Neutrophil (primary cell): ENCODE measurements at regions not wholly inside any gene's neighbourhood (a gene's known extent, or its start where the extent isn't known, plus 50 kb on each side); places are given as distances from the start of the nearest gene placed in this dataset.

Experiments used
- H3K27ac ChIP-seq: fragments of 200-600 bp; sonication (generic); 2 replicates; pipeline ENCODE4 v1.5.1; 2016; ENCODE audit warnings: mild to moderate bottlenecking, moderate library complexity
- H3K27me3 ChIP-seq: fragments of 200-600 bp; sonication (generic); 2 replicates; pipeline ENCODE4 v1.6.0; 2016; ENCODE audit warnings: mild to moderate bottlenecking
- H3K36me3 ChIP-seq: fragments of 200-600 bp; sonication (generic); 2 replicates; pipeline ENCODE4 v1.5.1; 2017
- H3K4me1 ChIP-seq, 2 experiments: fragments of 200-600 bp in 1 of 2; sonication (generic) in 1 of 2; 1 replicate in 1 of 2; 2 replicates in 1 of 2; pipeline versions ENCODE4 v1.5.1 to v1.6.1; 2013 to 2016; ENCODE audit warnings: low read depth in 1 of 2, low read length in 1 of 2, mild to moderate bottlenecking in 1 of 2, moderate library complexity in 1 of 2; ENCODE audit not compliant: control insufficient read depth in 1 of 2, insufficient read depth in 1 of 2
- H3K4me3 ChIP-seq, 2 experiments: fragments of 200-600 bp in 1 of 2; sonication (generic) in 1 of 2; 1 replicate in 1 of 2; 2 replicates in 1 of 2; pipeline ENCODE4 v1.5.1; 2013 to 2016; ENCODE audit warnings: low read depth in 1 of 2, low read length in 1 of 2, mild to moderate bottlenecking in 1 of 2, moderate library complexity in 1 of 2
- H3K9me3 ChIP-seq: fragments of 200-600 bp; sonication (generic); 2 replicates; pipeline ENCODE4 v1.5.1; 2016
- TF ChIP-seq, protein P1 (sequence below): fragments of 200-600 bp; sonication (generic); IDR thresholded peaks from 2 replicates; pipeline ENCODE4 v1.5.1; 2016; ENCODE audit warnings: antibody characterized with exemption

DNA sequence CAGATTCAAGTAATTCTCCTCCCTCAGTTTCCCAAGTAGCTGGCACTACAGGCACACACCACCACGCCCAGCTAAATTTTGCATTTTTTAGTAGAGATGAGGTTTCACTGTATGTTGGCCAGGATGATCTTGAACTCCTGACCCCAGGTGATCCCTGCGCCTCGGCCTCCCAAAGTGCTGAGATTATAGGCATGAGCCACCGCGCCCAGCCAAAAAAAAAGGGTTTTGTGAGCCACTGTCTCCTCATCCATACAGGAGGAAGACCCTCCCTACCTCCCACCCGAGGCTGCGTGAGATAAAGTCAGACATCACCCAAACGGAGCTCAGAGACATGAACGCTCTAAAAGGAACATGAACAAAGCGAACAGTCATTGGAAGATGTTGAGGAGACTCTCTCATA is 745.7 kb downstream of the BRD1 start:
- TF ChIP-seq, protein P1, sequence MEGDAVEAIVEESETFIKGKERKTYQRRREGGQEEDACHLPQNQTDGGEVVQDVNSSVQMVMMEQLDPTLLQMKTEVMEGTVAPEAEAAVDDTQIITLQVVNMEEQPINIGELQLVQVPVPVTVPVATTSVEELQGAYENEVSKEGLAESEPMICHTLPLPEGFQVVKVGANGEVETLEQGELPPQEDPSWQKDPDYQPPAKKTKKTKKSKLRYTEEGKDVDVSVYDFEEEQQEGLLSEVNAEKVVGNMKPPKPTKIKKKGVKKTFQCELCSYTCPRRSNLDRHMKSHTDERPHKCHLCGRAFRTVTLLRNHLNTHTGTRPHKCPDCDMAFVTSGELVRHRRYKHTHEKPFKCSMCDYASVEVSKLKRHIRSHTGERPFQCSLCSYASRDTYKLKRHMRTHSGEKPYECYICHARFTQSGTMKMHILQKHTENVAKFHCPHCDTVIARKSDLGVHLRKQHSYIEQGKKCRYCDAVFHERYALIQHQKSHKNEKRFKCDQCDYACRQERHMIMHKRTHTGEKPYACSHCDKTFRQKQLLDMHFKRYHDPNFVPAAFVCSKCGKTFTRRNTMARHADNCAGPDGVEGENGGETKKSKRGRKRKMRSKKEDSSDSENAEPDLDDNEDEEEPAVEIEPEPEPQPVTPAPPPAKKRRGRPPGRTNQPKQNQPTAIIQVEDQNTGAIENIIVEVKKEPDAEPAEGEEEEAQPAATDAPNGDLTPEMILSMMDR: no peak
- Histone ChIP-seq H3K36me3 (no peaks in the 10 kb centered on the region), H3K4me1 (no peaks in the 10 kb centered on the region), H3K4me3 (no peak overlapping the region), H3K27me3 (peaks cover 5% of the 10 kb centered on the region), H3K27ac (no peak overlapping the region), H3K9me3 (no peaks in the 10 kb centered on the region)

DNA sequence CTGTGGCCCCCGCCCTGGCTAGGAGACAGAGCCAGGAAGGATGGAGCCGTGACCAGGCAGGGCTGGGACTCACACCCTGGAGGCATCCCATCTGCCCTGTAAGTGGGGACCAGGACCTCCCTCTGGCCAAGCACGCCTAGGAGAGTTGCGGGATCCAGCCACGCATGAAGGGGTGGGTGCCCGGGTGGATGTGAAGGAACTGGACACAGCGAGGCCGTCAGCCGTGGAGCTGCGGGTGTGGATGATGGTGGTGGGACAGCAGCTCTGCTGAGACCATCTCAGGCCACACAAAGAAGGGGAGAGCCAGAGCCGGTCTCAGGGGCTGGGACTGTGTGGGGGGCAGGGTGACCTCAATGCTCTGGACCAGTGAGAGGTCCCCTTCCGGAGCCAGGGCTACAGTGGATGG is 746.4 kb downstream of the BRD1 start:
- Histone ChIP-seq H3K4me1 (no peaks in the 10 kb centered on the region), H3K36me3 (no peaks in the 10 kb centered on the region), H3K4me3 (no peak overlapping the region), H3K27me3 (peaks cover 5% of the 10 kb centered on the region), H3K9me3 (no peaks in the 10 kb centered on the region), H3K27ac (no peak overlapping the region)
- TF ChIP-seq, protein P1: no peak

DNA sequence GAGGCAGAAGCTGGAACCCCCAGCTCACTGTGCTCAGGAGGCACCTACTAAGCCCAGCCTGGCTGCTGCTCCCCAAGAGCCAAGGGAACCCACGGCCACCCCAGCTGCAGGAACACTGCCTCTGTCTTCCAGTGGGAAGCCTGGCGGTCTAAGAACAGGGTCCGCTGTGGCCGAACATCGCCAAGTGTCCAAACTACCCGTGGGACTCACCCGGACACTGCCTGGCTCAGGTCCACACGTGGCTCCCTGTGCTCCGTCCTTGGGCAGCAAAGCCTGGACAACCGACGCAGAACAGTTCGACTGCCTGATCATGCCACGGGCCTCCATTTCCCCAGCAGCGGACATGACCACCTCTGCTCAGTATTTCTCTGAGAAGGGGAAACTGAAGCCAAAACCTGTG is 747.0 kb downstream of the BRD1 start:
- H3K27ac ChIP-seq: no peak overlapping the region
- no peaks in the 10 kb centered on the region for H3K36me3 ChIP-seq
- TF ChIP-seq, protein P1: no peak
- no peaks in the 10 kb centered on the region for H3K9me3 ChIP-seq
- H3K4me3 ChIP-seq: no peak overlapping the region
- H3K4me1 ChIP-seq: no peaks in the 10 kb centered on the region
- peaks cover 5% of the 10 kb centered on the region for H3K27me3 ChIP-seq

DNA sequence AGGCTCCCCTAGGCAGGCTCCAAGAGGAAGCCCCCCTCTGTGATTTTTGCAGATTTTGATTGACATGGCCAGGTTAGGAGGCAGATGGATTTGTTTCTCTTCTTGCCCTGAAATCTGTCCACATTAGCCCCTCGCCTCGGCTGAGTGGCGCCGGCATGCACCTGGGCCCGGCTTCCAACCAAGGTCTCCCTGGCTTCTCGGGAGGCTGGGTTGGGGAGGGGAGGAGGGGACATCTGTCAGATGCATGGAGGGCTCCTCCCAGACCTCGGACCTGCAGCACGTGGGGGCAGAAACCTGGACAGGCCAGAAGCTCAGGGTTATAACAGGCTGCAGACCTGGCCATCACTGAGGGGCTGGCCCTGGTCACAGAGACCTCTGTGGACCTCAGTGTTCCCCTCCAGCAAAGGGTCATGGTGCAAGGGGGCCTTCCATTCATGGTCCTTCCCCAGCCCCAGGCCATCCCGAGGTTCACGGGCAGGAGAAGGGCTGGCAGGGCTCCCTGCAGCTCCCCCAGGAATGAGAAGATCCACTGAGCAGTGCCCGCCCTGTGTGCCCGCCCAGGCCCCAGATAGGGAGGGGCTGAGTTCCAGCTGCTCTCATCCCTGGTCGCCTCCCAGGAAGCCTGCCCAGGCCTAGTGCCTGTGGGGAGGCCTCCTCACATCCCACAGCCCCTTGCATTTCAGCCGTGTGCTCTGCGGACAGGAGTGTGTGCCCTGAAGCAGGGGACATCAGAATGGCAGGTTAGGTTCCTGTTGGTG is 747.8 kb downstream of the BRD1 start:
- Histone ChIP-seq H3K9me3 (no peaks in the 10 kb centered on the region), H3K27ac (no peak overlapping the region), H3K4me1 (no peaks in the 10 kb centered on the region), H3K36me3 (no peaks in the 10 kb centered on the region), H3K27me3 (no peaks in the 10 kb centered on the region), H3K4me3 (no peak overlapping the region)
- TF ChIP-seq, protein P1: no peak

DNA sequence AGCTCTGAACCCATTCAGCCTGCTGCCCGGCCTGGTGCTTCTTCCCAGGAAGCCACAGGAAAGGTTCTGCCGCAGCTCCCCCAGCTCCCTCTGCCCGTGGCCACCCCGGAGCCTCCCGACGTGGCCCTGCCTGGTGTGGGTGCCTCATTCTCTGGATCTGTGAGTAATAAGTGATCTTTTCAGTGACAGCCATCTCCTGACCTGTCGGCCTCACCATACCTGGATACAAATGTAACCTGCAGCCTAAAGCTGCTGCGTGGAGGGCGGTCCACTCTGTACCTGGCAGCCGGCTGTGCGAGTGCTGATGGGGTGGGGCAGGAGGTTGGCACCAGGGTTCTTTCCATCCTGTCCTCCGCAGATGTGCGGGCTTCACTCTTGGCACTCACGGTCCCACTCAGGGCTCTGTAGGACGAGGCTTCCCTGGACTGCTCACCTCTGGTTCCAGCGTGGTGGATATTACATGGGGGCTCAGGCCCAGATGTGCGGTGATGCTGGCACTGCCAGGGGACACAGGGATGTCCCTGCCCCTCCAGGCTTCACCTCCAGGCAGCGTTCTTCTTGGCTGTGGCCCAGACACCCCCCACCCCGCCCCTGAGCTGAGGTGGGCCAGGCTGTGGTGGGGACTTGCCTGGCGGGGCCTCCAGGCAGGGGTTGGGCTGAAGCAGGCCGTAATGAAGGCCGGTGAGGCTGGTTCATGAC is 748.5 kb downstream of the BRD1 start:
- H3K9me3 ChIP-seq: no peaks in the 10 kb centered on the region
- no peaks in the 10 kb centered on the region for H3K4me1 ChIP-seq
- no peak overlapping the region for H3K4me3 ChIP-seq
- no peaks in the 10 kb centered on the region for H3K27me3 ChIP-seq
- H3K27ac ChIP-seq: no peak overlapping the region
- H3K36me3 ChIP-seq: no peaks in the 10 kb centered on the region
- TF ChIP-seq, protein P1: no peak
